Stimulated activated naive CD8-positive, alpha-beta T cell treated with anti-CD3 and anti-CD28 coated beads, Interleukin-15, Interleukin-2, amounts not matched to agents 100 U/mL and 50 U/mL, for 24 hours (primary cell): ENCODE measurements at regions not wholly inside any gene's neighbourhood (a gene's known extent, or its start where the extent isn't known, plus 50 kb on each side); places are given as distances from the start of the nearest gene placed in this dataset.
"Not testable (repeated sequence)": the region's sequence is repeated elsewhere in the genome, so short reads cannot be mapped to it uniquely, and the experiment has no call there.

Experiments used
- ATAC-seq: fragments of 150-1000 bp; cut with Tn5 transposase; one replicate; pipeline ENCODE4 v1.10.0; 2021
- DNase-seq: peaks from one replicate; pipeline ENCODE4 v3.0.0; 2021

GRCh38 chr4:121616449-121616848 is 80.3 kb downstream of the ANXA5 start:
- DNase-seq, ATAC-seq: not testable (repeated sequence)

DNA sequence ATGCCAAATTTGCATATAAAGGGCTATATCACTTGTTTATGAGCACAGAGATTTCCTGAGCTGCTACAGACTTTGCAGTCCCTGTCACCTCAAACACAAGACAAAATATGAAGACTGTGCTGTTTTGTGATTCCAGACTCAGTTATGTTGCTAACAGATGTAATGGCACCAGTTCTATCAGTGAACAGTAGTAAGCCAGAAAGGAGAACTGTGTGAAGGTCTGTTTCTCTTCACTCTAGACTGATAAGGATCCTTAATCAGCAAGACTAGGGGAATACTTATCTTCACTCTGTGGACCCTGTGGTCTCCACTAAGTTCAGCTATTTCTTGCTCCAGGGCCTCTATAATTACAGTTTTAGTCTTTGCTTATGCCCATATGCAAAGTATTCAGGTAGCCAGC is 82.7 kb downstream of the ANXA5 start:
- ATAC-seq, result no peak
- DNase-seq, result no peak

DNA sequence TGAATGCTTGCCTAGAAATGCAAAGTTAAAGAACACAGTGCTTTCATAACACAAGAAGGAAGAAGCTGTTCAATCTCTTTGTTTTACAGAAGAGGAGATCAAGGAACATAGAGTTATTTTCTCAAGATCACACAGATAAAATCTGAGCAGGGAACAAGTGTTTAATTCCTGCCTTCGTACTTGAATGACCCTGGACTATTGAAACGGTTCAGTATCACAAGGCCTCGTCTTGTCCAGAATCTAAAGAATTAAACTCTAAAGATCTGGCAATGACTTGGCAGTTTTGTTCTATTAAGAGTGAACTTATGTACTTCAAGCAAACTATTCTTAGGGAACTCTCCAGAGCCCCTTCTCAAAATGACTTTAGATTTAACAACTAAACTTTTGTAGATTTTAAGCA is 97.7 kb downstream of the ANXA5 start:
- no peak for DNase-seq
- no peak for ATAC-seq

DNA sequence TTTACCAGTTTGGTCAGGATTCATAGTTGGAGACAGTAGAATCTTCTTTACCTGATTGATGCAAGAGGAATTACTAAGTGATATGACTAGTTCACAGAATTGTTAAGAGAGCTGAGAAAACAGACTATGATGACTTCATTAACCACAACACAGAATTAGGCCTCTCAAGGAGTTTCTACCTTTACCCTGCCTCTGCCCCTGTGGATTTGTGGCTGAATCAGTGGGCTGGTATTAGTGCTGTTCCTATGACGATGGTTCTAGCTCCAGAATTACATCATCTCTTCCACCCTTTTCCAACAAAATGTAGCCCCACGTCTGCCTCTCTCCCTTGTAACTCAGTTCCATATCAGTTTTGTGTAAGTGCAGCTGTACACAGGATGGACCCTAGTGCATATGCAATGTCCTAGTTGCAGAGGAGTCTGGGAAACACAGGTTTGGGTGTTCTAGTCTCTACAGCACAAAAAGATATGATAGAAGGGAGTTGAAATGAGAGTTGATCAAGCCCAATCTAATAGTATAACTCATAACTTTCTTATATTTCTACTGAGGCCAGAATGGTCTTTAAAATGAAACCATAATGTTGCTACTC is 99.3 kb downstream of the ANXA5 start:
- DNase-seq (peak; percentile 6), ATAC-seq (peak; percentile 78)

- no peak for ATAC-seq
- DNase-seq, result no peak
These were observed 101.8 kb downstream of the ANXA5 start for GRCh38 chr4:121594796-121595526.

DNA sequence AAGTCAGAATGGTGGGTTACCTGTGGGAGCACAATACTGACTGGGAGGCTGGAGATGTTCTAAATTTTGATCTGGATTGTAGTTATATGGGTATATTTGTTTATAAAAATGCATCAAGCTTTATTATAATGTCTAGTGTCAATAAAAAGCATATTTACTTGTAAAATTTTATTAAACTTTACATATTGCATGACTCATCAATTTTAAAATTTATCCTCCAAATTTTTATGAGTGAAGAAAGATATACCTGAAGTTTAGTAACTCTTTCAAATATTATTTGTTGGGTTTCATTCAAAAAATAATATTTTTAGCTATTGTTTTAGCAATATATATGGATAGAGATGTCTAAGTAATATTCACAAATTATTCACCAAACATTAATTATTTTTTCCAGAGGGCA is 103.0 kb downstream of the ANXA5 start:
- ATAC-seq, result no peak
- DNase-seq, result no peak

GRCh38 chr4:121592257-121592656 is 104.5 kb downstream of the ANXA5 start:
- not testable (repeated sequence) for DNase-seq, ATAC-seq

- DNase-seq (no peak), ATAC-seq (no peak)
These were observed 111.9 kb downstream of the ANXA5 start for GRCh38 chr4:121584836-121585235.

GRCh38 chr4:121583396-121583795 is 113.4 kb downstream of the ANXA5 start:
- DNase-seq, result no peak
- ATAC-seq, result no peak

DNA sequence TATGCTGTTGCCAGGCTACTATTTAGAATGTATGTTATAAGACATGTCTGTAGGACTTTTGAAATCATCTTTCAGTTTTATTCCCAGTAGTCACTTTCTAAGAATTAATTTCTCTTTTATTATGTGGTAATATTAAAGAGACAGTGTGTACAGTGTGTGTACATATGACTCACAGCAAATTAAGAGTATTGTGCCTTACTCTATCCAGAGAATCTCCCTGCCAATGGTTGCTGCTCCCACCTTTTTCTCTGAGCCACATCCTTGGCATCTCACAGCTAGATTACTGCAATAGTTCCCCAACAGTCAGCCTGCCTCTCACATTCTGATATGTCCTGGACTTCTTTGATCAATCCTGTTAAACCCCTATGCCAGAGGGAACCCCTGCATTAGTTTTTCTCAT is 114.5 kb downstream of the ANXA5 start:
- DNase-seq (no peak), ATAC-seq (no peak)

- DNase-seq, ATAC-seq: not testable (repeated sequence)
These were observed 121.4 kb downstream of the ANXA5 start for GRCh38 chr4:121575392-121575791.

- DNase-seq, result no peak
- no peak for ATAC-seq
These were observed 122.2 kb downstream of the ANXA5 start for GRCh38 chr4:121574618-121575017.

DNA sequence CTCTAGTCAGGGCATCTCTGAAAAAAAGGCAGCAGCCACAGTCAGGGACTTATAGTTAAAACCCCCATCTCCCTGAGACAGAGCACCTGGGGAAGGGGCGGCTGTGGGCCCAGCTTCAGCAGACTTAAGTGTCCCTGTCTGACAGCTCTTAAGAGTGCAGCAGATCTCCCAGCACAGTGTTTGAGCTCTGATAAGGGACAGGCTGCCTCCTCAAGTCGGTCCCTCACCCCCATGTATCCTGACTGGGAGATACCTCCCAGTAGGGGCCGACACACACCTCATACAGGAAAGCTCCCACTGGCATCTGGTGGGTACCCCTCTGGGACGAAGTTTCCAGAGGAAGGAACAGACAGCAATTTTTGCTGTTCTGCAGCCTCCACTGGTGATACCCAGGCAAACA is 129.0 kb downstream of the ANXA5 start:
- ATAC-seq (no peak), DNase-seq (no peak)

GRCh38 chr4:121564840-121565375 is 131.9 kb downstream of the ANXA5 start:
- DNase-seq (no peak), ATAC-seq (no peak)

DNA sequence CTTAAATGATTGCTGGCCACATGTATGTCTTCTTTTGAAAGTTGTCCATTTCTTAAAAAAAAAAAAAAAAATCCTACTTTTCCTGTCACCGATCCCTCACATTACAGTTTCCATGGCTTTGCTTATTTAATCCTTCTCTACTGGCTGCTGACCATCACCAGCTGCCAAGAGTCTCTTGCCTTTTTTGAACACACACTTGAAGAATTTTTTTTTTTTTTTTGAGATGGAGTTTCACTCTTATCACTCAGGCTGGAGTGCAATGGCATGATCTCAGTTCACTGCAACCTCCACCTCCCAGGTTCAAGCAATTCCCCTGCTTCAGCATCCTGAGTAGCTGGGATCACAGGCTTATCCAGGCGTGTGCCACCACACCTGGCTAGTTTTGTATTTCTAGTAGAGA is 134.0 kb downstream of the ANXA5 start:
- DNase-seq (no peak), ATAC-seq (no peak)

DNA sequence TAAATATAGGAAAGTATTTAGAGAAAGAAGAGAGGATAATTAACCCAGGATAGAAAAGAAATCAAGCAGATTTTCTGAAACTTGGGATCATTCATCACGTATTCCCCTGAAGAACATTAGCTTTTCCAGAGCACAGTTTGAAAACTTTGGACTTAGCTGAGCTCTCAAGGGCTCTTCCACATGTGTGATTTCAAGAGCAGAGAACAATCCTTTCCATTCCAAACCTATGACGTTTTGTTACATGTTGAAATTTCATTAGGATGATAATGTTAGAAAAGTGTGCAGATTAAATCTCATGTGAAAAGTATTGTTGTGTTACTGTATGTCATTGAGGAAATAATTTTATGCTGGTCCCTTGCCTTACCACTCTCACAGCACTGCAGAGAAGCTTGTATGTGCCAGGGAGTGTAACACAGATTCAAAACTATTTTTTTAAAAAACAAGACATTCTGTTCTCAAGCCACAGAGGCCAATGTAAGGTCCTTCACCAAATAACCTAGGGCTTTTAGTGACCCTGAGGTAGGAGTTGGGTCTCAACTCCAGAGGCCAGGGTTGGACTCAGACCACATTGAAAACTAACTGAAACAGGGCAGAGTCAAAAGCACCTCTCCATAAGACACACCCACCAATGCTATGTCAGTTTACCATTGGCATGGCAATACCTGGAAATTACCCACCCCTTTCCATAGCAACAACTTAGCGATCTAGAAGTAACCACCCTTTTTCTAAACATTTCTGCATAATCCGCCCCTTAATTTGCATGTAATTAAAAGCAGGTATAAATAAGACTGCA is 141.3 kb downstream of the ANXA5 start:
- DNase-seq, result no peak
- no peak for ATAC-seq

GRCh38 chr4:121554382-121554781 is 142.4 kb downstream of the ANXA5 start:
- no peak for ATAC-seq
- DNase-seq, result no peak

- DNase-seq, result no peak
- ATAC-seq, result no peak
These were observed 144.9 kb downstream of the ANXA5 start for GRCh38 chr4:121551881-121552280.

DNA sequence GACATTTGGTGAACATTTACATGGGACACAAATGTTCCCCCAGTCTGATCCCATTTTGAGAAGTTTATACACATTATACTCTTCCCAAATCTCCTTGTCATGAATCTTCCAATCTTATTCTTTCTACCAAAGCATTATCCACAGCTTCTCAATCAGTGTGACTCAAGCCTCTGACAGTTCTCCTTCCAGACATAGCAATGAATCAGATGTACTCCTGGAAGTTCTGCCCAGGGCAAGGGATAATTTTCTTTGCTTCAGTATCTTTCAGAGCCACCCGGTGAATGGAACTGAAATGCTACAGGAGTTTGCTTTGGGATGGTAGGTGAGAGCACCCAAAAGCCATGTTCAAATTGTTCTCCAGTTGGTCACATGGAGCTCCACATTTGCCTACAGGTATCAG is 145.5 kb downstream of the ANXA5 start:
- DNase-seq (no peak), ATAC-seq (no peak)

DNA sequence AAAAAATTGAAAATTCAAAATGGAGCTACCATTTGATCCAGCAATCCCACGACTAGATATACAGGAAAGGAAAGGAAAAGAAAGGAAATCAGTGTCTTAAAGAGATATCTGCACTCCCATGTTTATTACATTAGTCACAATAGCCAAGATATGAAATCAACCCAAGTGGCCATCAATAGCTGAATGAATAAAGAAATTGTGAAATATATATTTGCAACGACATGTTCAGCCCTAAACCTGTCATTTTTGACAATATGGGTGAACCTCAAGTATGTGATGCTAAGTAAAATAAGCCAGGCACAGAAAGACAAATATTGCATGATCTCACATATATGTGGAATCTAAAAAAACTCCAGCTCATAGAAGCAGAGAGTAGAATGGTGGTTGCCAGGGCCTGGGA is 155.1 kb downstream of the ANXA5 start:
- DNase-seq (no peak), ATAC-seq (no peak)

GRCh38 chr4:121535351-121535750 is 154.5 kb upstream of the QRFPR start:
- DNase-seq (no peak), ATAC-seq (no peak)

DNA sequence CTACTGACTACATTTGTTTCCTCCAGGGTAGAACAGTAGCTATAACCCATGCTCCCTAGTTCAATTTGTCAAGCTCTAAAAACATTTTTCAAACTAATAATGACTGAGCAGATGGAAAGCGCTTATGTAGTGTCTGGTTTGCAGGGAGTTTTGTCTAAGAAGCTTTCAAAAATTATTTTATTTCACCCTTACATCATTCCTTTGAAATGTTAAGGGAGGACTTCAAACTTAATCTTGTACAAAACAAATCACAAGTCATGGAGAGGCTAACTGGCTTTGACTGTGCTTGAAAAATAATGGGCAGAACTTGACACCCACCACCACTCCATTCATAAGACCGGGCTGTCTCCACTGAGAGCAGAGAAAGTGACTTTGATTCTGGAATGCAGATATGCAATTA is 153.4 kb upstream of the QRFPR start:
- no peak for ATAC-seq
- no peak for DNase-seq

DNA sequence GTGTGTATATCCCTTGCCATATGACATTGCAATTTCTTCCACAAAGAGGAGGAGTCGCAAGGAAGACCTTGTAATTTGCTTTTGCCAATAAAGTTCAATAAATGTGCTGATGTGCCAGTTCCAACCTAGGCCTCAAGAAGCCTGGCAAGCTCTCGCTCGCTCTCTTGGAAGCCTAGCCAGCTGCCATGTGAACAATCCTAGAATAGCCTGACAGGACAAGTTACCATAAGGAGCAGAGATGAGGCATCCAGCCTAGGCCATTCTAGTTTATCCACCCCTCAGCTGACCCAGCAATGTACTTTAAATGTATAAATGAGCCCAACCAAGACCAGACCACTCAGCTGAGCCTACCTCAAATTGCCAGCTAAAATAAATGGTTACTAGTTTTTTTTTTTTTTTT is 145.7 kb upstream of the QRFPR start:
- no peak for ATAC-seq
- no peak for DNase-seq
